ENCODE measurements at regions not wholly inside any gene's neighbourhood (a gene's known extent, or its start where the extent isn't known, plus 50 kb on each side); places are given as distances from the start of the nearest gene placed in this dataset.

- intact Hi-C loops (cut with DNase I; ENCODE audit: low total_unique reads): no loop called here
- Histone ChIP-seq H3K36me3 (no peaks in the 10 kb centered on the region), H3K9me3 (no peaks in the 10 kb centered on the region), H3K4me1 (peaks cover 0 to under 1% of the 10 kb centered on the region in 2 donors), H3K27me3 (no peaks in the 10 kb centered on the region), H3K27ac (no peak overlapping the region), H3K4me3 (no peak overlapping the region)
- TF ChIP-seq POLR2A (IDR thresholded peaks at IDR 0.05) (no peak), CTCF (IDR thresholded peaks at IDR 0.05) (no peak)
- no peak for DNase-seq (ENCODE audit: low spot score in 2 of 2)
Measured at GRCh38 chr4:38570647-38571276, 93.2 kb upstream of the KLF3 start.

DNA sequence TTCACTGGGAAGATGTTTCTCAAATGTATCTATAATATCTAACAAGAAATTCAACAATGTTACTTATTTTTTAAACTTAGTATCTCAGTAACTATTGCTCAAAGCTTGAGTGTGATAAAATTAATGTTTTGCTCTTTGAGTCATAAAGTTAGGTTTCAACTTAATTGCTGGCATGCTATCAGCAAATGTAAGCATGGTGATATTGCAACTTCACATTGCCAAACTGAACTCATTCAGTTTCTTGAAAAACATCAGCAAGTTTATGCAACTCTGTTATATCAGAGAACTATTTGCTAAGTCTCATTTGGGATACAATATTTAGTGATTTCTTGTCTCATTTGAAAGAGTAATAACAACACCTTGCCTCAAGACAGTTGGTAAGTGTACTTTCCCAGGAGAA, 91.2 kb upstream of the KLF3 start:
- TF ChIP-seq CTCF (IDR thresholded peaks at IDR 0.05): no peak
- no peaks in the 10 kb centered on the region for H3K9me3 ChIP-seq
- intact Hi-C loops (cut with DNase I; ENCODE audit: low total_unique reads): no loop called here
- H3K27me3 ChIP-seq: no peaks in the 10 kb centered on the region
- no peaks in the 10 kb centered on the region for H3K36me3 ChIP-seq
- DNase-seq (ENCODE audit: low spot score in 2 of 2): no peak
- no peaks in the 10 kb centered on the region for H3K4me1 ChIP-seq
- no peak overlapping the region for H3K4me3 ChIP-seq
- no peak overlapping the region for H3K27ac ChIP-seq

- Histone ChIP-seq H3K4me3 (no peak overlapping the region), H3K36me3 (no peaks in the 10 kb centered on the region), H3K27me3 (no peaks in the 10 kb centered on the region), H3K4me1 (no peaks in the 10 kb centered on the region), H3K9me3 (no peaks in the 10 kb centered on the region), H3K27ac (no peak overlapping the region)
- intact Hi-C loops (cut with DNase I; ENCODE audit: low total_unique reads): no loop called here
- no peak for DNase-seq (ENCODE audit: low spot score in 2 of 2)
- TF ChIP-seq POLR2AphosphoS5 (IDR thresholded peaks at IDR 0.05): no peak
- no peak for TF ChIP-seq CTCF (IDR thresholded peaks at IDR 0.05)
- TF ChIP-seq POLR2A (IDR thresholded peaks at IDR 0.05): no peak
Measured at GRCh38 chr4:38574559-38575333, 89.3 kb upstream of the KLF3 start.

GRCh38 chr4:38576767-38577166, 87.2 kb upstream of the KLF3 start:
- Histone ChIP-seq H3K27me3 (no peaks in the 10 kb centered on the region), H3K27ac (no peak overlapping the region), H3K9me3 (no peaks in the 10 kb centered on the region), H3K36me3 (no peaks in the 10 kb centered on the region), H3K4me3 (no peak overlapping the region), H3K4me1 (no peaks in the 10 kb centered on the region)
- TF ChIP-seq CTCF (IDR thresholded peaks at IDR 0.05) (no peak), POLR2AphosphoS5 (IDR thresholded peaks at IDR 0.05) (no peak), POLR2A (IDR thresholded peaks at IDR 0.05) (no peak)
- intact Hi-C loops (cut with DNase I; ENCODE audit: low total_unique reads): no loop called here
- DNase-seq (ENCODE audit: low spot score in 2 of 2): no peak

DNA sequence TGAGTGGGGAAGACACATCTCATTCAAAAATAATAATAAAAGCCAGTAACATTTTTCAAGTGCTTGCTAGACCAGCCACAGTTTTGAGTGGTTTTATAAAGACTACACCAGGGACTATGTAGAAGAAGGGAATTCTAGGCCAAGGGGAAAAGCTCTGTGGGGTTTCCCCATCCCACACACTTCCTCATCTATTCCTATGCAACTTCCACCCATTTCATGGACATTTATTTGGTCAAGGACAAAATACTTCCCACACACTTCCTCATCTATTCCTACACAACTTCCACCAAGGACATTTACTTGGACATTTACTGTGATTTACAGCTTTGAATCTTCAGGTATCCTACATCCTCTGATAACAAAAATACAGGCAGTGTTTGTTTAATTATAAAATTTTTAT, 86.5 kb upstream of the KLF3 start:
- TF ChIP-seq POLR2A (IDR thresholded peaks at IDR 0.05): no peak
- no peak for TF ChIP-seq POLR2AphosphoS5 (IDR thresholded peaks at IDR 0.05)
- no peak for TF ChIP-seq CTCF (IDR thresholded peaks at IDR 0.05)
- Histone ChIP-seq H3K4me3 (no peak overlapping the region), H3K9me3 (no peaks in the 10 kb centered on the region), H3K27ac (no peak overlapping the region), H3K4me1 (no peaks in the 10 kb centered on the region), H3K27me3 (no peaks in the 10 kb centered on the region), H3K36me3 (no peaks in the 10 kb centered on the region)
- DNase-seq (ENCODE audit: low spot score in 2 of 2): no peak
- intact Hi-C loops (cut with DNase I; ENCODE audit: low total_unique reads): no loop called here

Data from breast epithelium (tissue), 4 donors.